ENCODE measurements at regions not wholly inside any gene's neighbourhood (a gene's known extent, or its start where the extent isn't known, plus 50 kb on each side); places are given as distances from the start of the nearest gene placed in this dataset.

- no peaks in the 10 kb centered on the region for H3K9me3 ChIP-seq
- H3K36me3 ChIP-seq: no peaks in the 10 kb centered on the region
- peaks cover 54% of the 10 kb centered on the region for H3K27me3 ChIP-seq
- DNase-seq (ENCODE audit: low spot score in 2 of 2): no peak
- TF ChIP-seq POLR2AphosphoS5 (IDR thresholded peaks at IDR 0.05) (no peak), EP300 (IDR thresholded peaks at IDR 0.05) (no peak), CTCF (IDR thresholded peaks at IDR 0.05) (no peak), POLR2A (IDR thresholded peaks at IDR 0.05) (no peak)
- peaks cover 17% of the 10 kb centered on the region for H3K4me1 ChIP-seq
- 70% methylated on average over 2 of the region's 2 CpGs for WGBS
- H3K4me3 ChIP-seq: no peak overlapping the region
- no peak overlapping the region for H3K27ac ChIP-seq
These were observed 146.3 kb upstream of the CTAGE1 start for GRCh38 chr18:22564036-22564435.

GRCh38 chr18:22566703-22567420 lies 149.1 kb upstream of the CTAGE1 start:
- Histone ChIP-seq H3K36me3 (no peaks in the 10 kb centered on the region), H3K4me3 (no peak overlapping the region), H3K27me3 (peaks cover 35% of the 10 kb centered on the region), H3K9me3 (no peaks in the 10 kb centered on the region), H3K27ac (no peak overlapping the region), H3K4me1 (peaks cover 3% of the 10 kb centered on the region)
- DNase-seq (ENCODE audit: low spot score in 2 of 2): no peak
- TF ChIP-seq CTCF (IDR thresholded peaks at IDR 0.05) (no peak), POLR2A (IDR thresholded peaks at IDR 0.05) (no peak), POLR2AphosphoS5 (IDR thresholded peaks at IDR 0.05) (no peak), EP300 (IDR thresholded peaks at IDR 0.05) (no peak)
- WGBS: 71% methylated on average over 3 of the region's 3 CpGs

- Histone ChIP-seq H3K4me1 (peaks cover 3% of the 10 kb centered on the region), H3K27me3 (peaks cover 35% of the 10 kb centered on the region), H3K36me3 (no peaks in the 10 kb centered on the region), H3K4me3 (no peak overlapping the region), H3K9me3 (no peaks in the 10 kb centered on the region), H3K27ac (no peak overlapping the region)
- DNase-seq (ENCODE audit: low spot score in 2 of 2): no peak
- TF ChIP-seq POLR2AphosphoS5 (IDR thresholded peaks at IDR 0.05) (no peak), EP300 (IDR thresholded peaks at IDR 0.05) (no peak), POLR2A (IDR thresholded peaks at IDR 0.05) (no peak)
These were observed 150.1 kb upstream of the CTAGE1 start for GRCh38 chr18:22567794-22568193.

GRCh38 chr18:22570492-22570891 lies 152.8 kb upstream of the CTAGE1 start:
- TF ChIP-seq EP300 (IDR thresholded peaks at IDR 0.05): no peak
- TF ChIP-seq CTCF (IDR thresholded peaks at IDR 0.05): no peak
- no peak for TF ChIP-seq POLR2AphosphoS5 (IDR thresholded peaks at IDR 0.05)
- no peak for TF ChIP-seq POLR2A (IDR thresholded peaks at IDR 0.05)
- Histone ChIP-seq H3K27ac (no peak overlapping the region), H3K36me3 (no peaks in the 10 kb centered on the region), H3K27me3 (peaks cover 19% of the 10 kb centered on the region), H3K4me3 (no peak overlapping the region), H3K4me1 (no peaks in the 10 kb centered on the region), H3K9me3 (no peaks in the 10 kb centered on the region)
- WGBS: 66% methylated on average over 4 of the region's 4 CpGs
- DNase-seq (ENCODE audit: low spot score in 2 of 2): no peak

GRCh38 chr18:22572341-22572740 lies 154.6 kb upstream of the CTAGE1 start:
- Histone ChIP-seq H3K36me3 (no peaks in the 10 kb centered on the region), H3K4me1 (no peaks in the 10 kb centered on the region), H3K27me3 (peaks cover 11% of the 10 kb centered on the region), H3K9me3 (no peaks in the 10 kb centered on the region), H3K4me3 (no peak overlapping the region), H3K27ac (no peak overlapping the region)
- TF ChIP-seq CTCF (IDR thresholded peaks at IDR 0.05) (no peak), POLR2AphosphoS5 (IDR thresholded peaks at IDR 0.05) (no peak), EP300 (IDR thresholded peaks at IDR 0.05) (no peak), POLR2A (IDR thresholded peaks at IDR 0.05) (no peak)
- 65% methylated on average over 1 of the region's 1 CpG for WGBS
- DNase-seq (ENCODE audit: low spot score in 2 of 2): no peak

All from suprapubic skin (tissue), 4 donors.